H1 (cell line): ENCODE measurements at regions not wholly inside any gene's neighbourhood (a gene's known extent, or its start where the extent isn't known, plus 50 kb on each side); places are given as distances from the start of the nearest gene placed in this dataset.

Experiments
- ASH2L ChIP-seq: fragments of 200-600, 300-600 bp; sonication (generic); IDR thresholded peaks from one replicate; pipeline ENCODE4 v1.7.1; 2017; ENCODE audit warnings: low read length
- PHF8 ChIP-seq: fragments of 200-600 bp; sonication (generic); conservative IDR thresholded peaks from 2 replicates; pipeline ENCODE4 v1.7.1; 2012; ENCODE audit warnings: low read depth, mild to moderate bottlenecking, inconsistent platforms, low read length, moderate library complexity
- POU5F1 ChIP-seq: IDR thresholded peaks from 2 replicates; pipeline ENCODE4 v1.6.1; 2011; ENCODE audit warnings: low read depth, mild to moderate bottlenecking, low read length, moderate library complexity

- TF ChIP-seq ASH2L (no peak), POU5F1 (no peak), PHF8 (no peak)
These were observed 169.5 kb upstream of the STARD13 start (continued) for GRCh38 chr13:33454844-33455705.
